Adrenal gland (tissue), 9 donors: ENCODE measurements at regions not wholly inside any gene's neighbourhood (a gene's known extent, or its start where the extent isn't known, plus 50 kb on each side); places are given as distances from the start of the nearest gene placed in this dataset.

Source experiments
- DNase-seq, 7 donors: peaks; one replicate each; pipeline ENCODE4 v3.0.0-alpha.2; 2019 to 2020
- H3K27ac ChIP-seq, 5 donors: fragments of 200-600 bp; sonication (generic) in 4 of 5; 1 replicate in 3 of 5; 2 replicates in 2 of 5; pipeline versions ENCODE4 v1.5.1 to v1.8.0; 2016 to 2020; ENCODE audit warnings: mild to moderate bottlenecking in 1 of 5
- H3K27me3 ChIP-seq: fragments of 200-600 bp; 2 replicates; pipeline ENCODE4 v1.8.0; 2021
- H3K36me3 ChIP-seq, 2 donors: fragments of 200-600 bp; replicated peaks in 1 of 2; 1 replicate in 1 of 2; 2 replicates in 1 of 2; pipeline versions ENCODE4 v1.5.1 to v1.8.0; 2018 to 2022
- H3K4me1 ChIP-seq, 2 donors: fragments of 200-600 bp; replicated peaks in 1 of 2; 1 replicate in 1 of 2; 2 replicates in 1 of 2; pipeline versions ENCODE4 v1.5.1 to v1.8.0; 2018 to 2021
- H3K4me3 ChIP-seq, 4 donors: fragments of 200-600 bp; sonication (generic) in 3 of 4; one replicate each; pipeline ENCODE4 v1.5.1; 2016 to 2018
- H3K9me3 ChIP-seq, 3 donors: fragments of 200-600 bp; sonication (generic) in 1 of 3; replicated peaks in 1 of 3; 1 replicate in 2 of 3; 2 replicates in 1 of 3; pipeline versions ENCODE4 v1.5.1 to v1.8.0; 2016 to 2021
- CTCF ChIP-seq, 6 experiments: fragments of 450-650 bp in 4 of 6; fragments of 200-600 bp in 2 of 6; sonication (generic) in 1 of 6; IDR thresholded peaks; 1 replicate in 5 of 6; 2 replicates in 1 of 6; pipeline versions ENCODE4 v1.5.1 to v1.8.0; 2016 to 2021; ENCODE audit warnings: antibody characterized with exemption in 6 of 6, mild to moderate bottlenecking in 2 of 6, moderate library complexity in 1 of 6
- POLR2A ChIP-seq, 2 donors: fragments of 450-650 bp; IDR thresholded peaks; one replicate each; pipeline ENCODE4 v1.6.1; 2017; ENCODE audit warnings: antibody characterized with exemption in 2 of 2, mild to moderate bottlenecking in 2 of 2, moderate library complexity in 1 of 2
- WGBS, 4 donors: extraction: QIAGEN DNeasy Blood & Tissue Kit in 2 of 4; methylation state at CpG; one replicate each; pipeline versions ENCODE4 v1.1.5 to v1.1.7; 2013 to 2017; 5-methylcytosine and 5-hydroxymethylcytosine counted together
- intact Hi-C, 2 donors: fragments of 100-400 bp; cut with DNase I; formaldehyde crosslinking; loops; one replicate each; pipeline versions ENCODE4 v1.14.1 to v1.15.0; 2022 to 2023
- donor health status: healthy with polysubstance abuse.
- donor health status: Bipolar disorder and iron deficiency.
- donor health status: DM: yes; HTN: yes; CAD: no.
- donor health status: DM: no; HTN: no; CAD: no.
- donor health status: DM: no; HTN: no; CAD: no.

- H3K4me1 ChIP-seq = no peaks in the 10 kb centered on the region
- no peaks in the 10 kb centered on the region for H3K36me3 ChIP-seq
- no peaks in the 10 kb centered on the region for H3K27me3 ChIP-seq
- H3K9me3 ChIP-seq = no peaks in the 10 kb centered on the region
- no peak for DNase-seq
- no peak overlapping the region for H3K27ac ChIP-seq
- no peak overlapping the region for H3K4me3 ChIP-seq
- intact Hi-C loops = no loop called here
- 76 to 86% (median 78%) methylated on average over 7 of the region's 7 CpGs for WGBS, 4 donors
- TF ChIP-seq POLR2A (IDR thresholded peaks at IDR 0.05) (no peak), CTCF (IDR thresholded peaks at IDR 0.05) (no peak)
Measured at GRCh38 chr20:60669211-60669610, 582.9 kb upstream of the CDH4 start.

- TF ChIP-seq POLR2A (IDR thresholded peaks at IDR 0.05) = no peak
- TF ChIP-seq CTCF (IDR thresholded peaks at IDR 0.05) = no peak
- Histone ChIP-seq H3K27me3 (no peaks in the 10 kb centered on the region), H3K4me3 (no peak overlapping the region), H3K36me3 (no peaks in the 10 kb centered on the region), H3K4me1 (no peaks in the 10 kb centered on the region), H3K9me3 (no peaks in the 10 kb centered on the region), H3K27ac (no peak overlapping the region)
- intact Hi-C loops = no loop called here
- DNase-seq = no peak
Measured at GRCh38 chr20:60676011-60676410, 576.0 kb upstream of the CDH4 start.

- Histone ChIP-seq H3K27ac (no peak overlapping the region), H3K4me1 (no peaks in the 10 kb centered on the region), H3K36me3 (no peaks in the 10 kb centered on the region), H3K27me3 (no peaks in the 10 kb centered on the region), H3K9me3 (no peaks in the 10 kb centered on the region), H3K4me3 (no peak overlapping the region)
- intact Hi-C loops = no loop called here
- WGBS, 4 donors = 72 to 80% (median 77%) methylated on average over 1 of the region's 1 CpG
- TF ChIP-seq CTCF (IDR thresholded peaks at IDR 0.05) = no peak
- TF ChIP-seq POLR2A (IDR thresholded peaks at IDR 0.05) = no peak
- no peak for DNase-seq
Measured at GRCh38 chr20:60677819-60678218, 574.2 kb upstream of the CDH4 start.

GRCh38 chr20:60680554-60680953, 571.5 kb upstream of the CDH4 start:
- H3K27me3 ChIP-seq = no peaks in the 10 kb centered on the region
- WGBS, 4 donors = 61 to 73% (median 68%) methylated on average over 6 of the region's 6 CpGs
- no peak for DNase-seq
- H3K9me3 ChIP-seq = no peaks in the 10 kb centered on the region
- TF ChIP-seq CTCF (IDR thresholded peaks at IDR 0.05) (no peak), POLR2A (IDR thresholded peaks at IDR 0.05) (no peak)
- H3K27ac ChIP-seq = no peak overlapping the region
- intact Hi-C loops = no loop called here
- H3K36me3 ChIP-seq = no peaks in the 10 kb centered on the region
- H3K4me3 ChIP-seq = no peak overlapping the region
- no peaks in the 10 kb centered on the region for H3K4me1 ChIP-seq
